Breast epithelium (tissue), 4 donors: ENCODE measurements at regions not wholly inside any gene's neighbourhood (a gene's known extent, or its start where the extent isn't known, plus 50 kb on each side); places are given as distances from the start of the nearest gene placed in this dataset.

Experiments
- DNase-seq, 2 donors: peaks; one replicate each; pipeline ENCODE4 v3.0.0-alpha.2; 2019; ENCODE audit warnings: low spot score in 2 of 2
- H3K27ac ChIP-seq, 2 donors: fragments of 200-600 bp; sonication (generic) in 1 of 2; one replicate each; pipeline ENCODE4 v1.5.1; 2016 to 2019; ENCODE audit warnings: mild to moderate bottlenecking in 1 of 2
- H3K27me3 ChIP-seq, 2 donors: fragments of 200-600 bp; sonication (generic) in 1 of 2; one replicate each; pipeline versions ENCODE4 v1.5.1 to v1.6.0; 2017 to 2019; ENCODE audit warnings: control low read depth in 1 of 2, mild to moderate bottlenecking in 1 of 2
- H3K36me3 ChIP-seq: fragments of 200-600 bp; one replicate; pipeline ENCODE4 v1.5.1; 2019
- H3K4me1 ChIP-seq, 2 donors: fragments of 200-600 bp; sonication (generic); one replicate each; pipeline ENCODE4 v1.5.1; 2016 to 2019; ENCODE audit warnings: control low read depth in 1 of 2
- H3K4me3 ChIP-seq, 3 donors: fragments of 200-600 bp; sonication (generic); 1 replicate in 2 of 3; 2 replicates in 1 of 3; pipeline ENCODE4 v1.5.1; 2016 to 2019; ENCODE audit warnings: mild to moderate bottlenecking in 3 of 3, moderate library complexity in 2 of 3
- H3K9me3 ChIP-seq, 2 donors: fragments of 200-600 bp; sonication (generic) in 1 of 2; one replicate each; pipeline ENCODE4 v1.5.1; 2016 to 2019; ENCODE audit warnings: control low read depth in 1 of 2
- CTCF ChIP-seq, 3 donors: fragments of 450-650 bp; IDR thresholded peaks; one replicate each; pipeline ENCODE4 v1.5.1; 2016 to 2017; ENCODE audit warnings: antibody characterized with exemption in 3 of 3, mild to moderate bottlenecking in 3 of 3, moderate library complexity in 3 of 3
- POLR2A ChIP-seq: fragments of 450-650 bp; IDR thresholded peaks from one replicate; pipeline ENCODE4 v1.6.1; 2016; ENCODE audit warnings: antibody characterized with exemption, mild to moderate bottlenecking, moderate library complexity
- POLR2AphosphoS5 ChIP-seq, 3 donors: sonication (generic); formaldehyde crosslinking; IDR thresholded peaks; one replicate each; pipeline ENCODE4 v1.6.1; 2017; ENCODE audit warnings: antibody characterized with exemption in 3 of 3
- intact Hi-C: fragments of 100-400 bp; cut with DNase I; formaldehyde crosslinking; loops from one replicate; pipeline ENCODE4 v1.15.1; 2023; ENCODE audit warnings: low total_unique reads

GRCh38 chr7:125675640-125676039 lies 746.0 kb upstream of the POT1 start:
- DNase-seq: no peak
- no peaks in the 10 kb centered on the region for H3K36me3 ChIP-seq
- no peak for TF ChIP-seq POLR2A
- TF ChIP-seq CTCF (IDR thresholded peaks at IDR 0.05): no peak
- TF ChIP-seq POLR2AphosphoS5 (IDR thresholded peaks at IDR 0.05): no peak
- no peaks in the 10 kb centered on the region for H3K9me3 ChIP-seq
- H3K27ac ChIP-seq: no peak overlapping the region
- H3K4me3 ChIP-seq: no peak overlapping the region
- H3K27me3 ChIP-seq: no peaks in the 10 kb centered on the region
- H3K4me1 ChIP-seq: no peaks in the 10 kb centered on the region
- intact Hi-C loops: no loop called here

DNA sequence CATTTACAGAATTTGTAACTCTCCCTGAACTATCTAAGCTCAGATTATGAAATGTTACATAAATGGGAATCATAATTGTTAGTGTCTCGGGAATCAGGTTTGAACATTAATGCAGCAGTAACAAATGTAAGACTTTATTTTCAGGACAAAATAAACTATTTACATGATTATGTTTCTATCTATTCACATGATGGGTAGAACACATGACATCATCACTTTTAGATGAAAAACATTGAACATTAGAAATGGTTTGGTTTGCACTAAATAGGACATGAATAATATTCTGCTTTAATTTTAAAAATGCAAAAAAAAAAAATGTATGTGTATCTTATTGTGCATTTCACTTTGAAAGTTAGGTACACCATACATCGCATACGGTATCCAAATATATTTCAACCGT lies 745.5 kb upstream of the POT1 start:
- intact Hi-C loops: no loop called here
- Histone ChIP-seq H3K9me3 (no peaks in the 10 kb centered on the region), H3K4me3 (no peak overlapping the region), H3K27ac (no peak overlapping the region), H3K4me1 (no peaks in the 10 kb centered on the region), H3K36me3 (no peaks in the 10 kb centered on the region), H3K27me3 (no peaks in the 10 kb centered on the region)
- DNase-seq: no peak
- TF ChIP-seq CTCF (IDR thresholded peaks at IDR 0.05): no peak
- TF ChIP-seq POLR2AphosphoS5 (IDR thresholded peaks at IDR 0.05): no peak
- TF ChIP-seq POLR2A: no peak

- no peak overlapping the region for H3K27ac ChIP-seq
- no peaks in the 10 kb centered on the region for H3K36me3 ChIP-seq
- H3K4me3 ChIP-seq: no peak overlapping the region
- H3K27me3 ChIP-seq: no peaks in the 10 kb centered on the region
- intact Hi-C loops: no loop called here
- no peaks in the 10 kb centered on the region for H3K4me1 ChIP-seq
- H3K9me3 ChIP-seq: no peaks in the 10 kb centered on the region
- DNase-seq: no peak
- peak in 1 of 3 donors; percentile 26 for TF ChIP-seq CTCF (IDR thresholded peaks at IDR 0.05)
- TF ChIP-seq POLR2AphosphoS5 (IDR thresholded peaks at IDR 0.05): no peak
These were observed 741.4 kb upstream of the POT1 start for GRCh38 chr7:125670926-125671572.

DNA sequence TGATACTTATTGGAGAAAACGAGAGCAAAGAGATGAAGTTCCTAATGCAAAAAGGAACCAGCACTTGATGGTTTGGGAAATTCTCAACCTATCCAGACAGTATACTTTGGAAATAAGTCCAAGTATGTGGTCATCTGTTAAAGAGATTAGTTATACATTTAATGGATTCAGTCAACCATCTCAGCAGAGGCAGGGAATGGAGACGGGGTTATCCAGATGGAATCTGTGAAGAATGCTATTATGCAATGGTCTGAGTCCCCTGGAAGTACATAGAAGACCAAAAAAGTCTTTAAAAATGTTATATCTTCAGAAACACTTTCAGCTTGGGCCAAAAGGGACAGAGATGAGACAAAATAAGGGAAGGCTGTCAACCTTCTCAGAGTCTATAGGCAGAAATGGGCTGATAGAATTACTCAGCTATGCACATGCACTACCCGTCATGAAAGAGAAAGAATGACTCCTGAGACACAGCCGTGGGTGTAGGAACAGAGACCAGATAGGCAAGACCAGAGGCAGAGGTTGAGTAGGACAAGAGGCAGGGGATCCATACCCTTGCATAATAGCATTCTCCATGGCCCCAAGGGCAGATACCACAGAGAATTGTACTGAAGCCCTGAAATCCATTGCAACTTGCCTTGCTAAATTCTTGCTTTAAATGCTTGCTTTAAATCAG lies 738.8 kb upstream of the POT1 start:
- no peak for DNase-seq
- no peak overlapping the region for H3K4me3 ChIP-seq
- no peaks in the 10 kb centered on the region for H3K9me3 ChIP-seq
- no peaks in the 10 kb centered on the region for H3K4me1 ChIP-seq
- H3K36me3 ChIP-seq: no peaks in the 10 kb centered on the region
- TF ChIP-seq CTCF (IDR thresholded peaks at IDR 0.05) (no peak), POLR2A (no peak), POLR2AphosphoS5 (IDR thresholded peaks at IDR 0.05) (no peak)
- no peak overlapping the region for H3K27ac ChIP-seq
- intact Hi-C loops: no loop called here
- no peaks in the 10 kb centered on the region for H3K27me3 ChIP-seq

DNA sequence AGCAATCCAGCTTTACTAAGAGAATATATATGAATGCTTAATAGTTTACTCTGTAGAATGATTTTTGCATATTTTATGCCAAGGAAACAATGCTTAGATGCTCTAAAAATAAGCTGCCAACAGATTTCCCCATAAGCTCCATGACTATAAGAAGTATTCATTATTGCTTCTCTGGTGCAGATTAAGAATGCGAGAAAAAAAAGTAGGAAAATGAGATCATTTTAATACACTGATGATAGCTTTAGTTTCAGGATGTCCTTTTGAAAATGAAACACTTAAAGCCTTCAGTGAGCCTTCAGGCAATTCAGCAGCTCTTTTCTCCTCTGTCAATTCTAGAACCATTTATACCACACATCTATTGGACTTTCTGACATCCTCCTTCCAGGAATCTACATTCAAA lies 735.0 kb upstream of the POT1 start:
- DNase-seq: no peak
- H3K27me3 ChIP-seq: no peaks in the 10 kb centered on the region
- no peak for TF ChIP-seq POLR2AphosphoS5 (IDR thresholded peaks at IDR 0.05)
- TF ChIP-seq CTCF (IDR thresholded peaks at IDR 0.05): no peak
- TF ChIP-seq POLR2A: no peak
- no peak overlapping the region for H3K27ac ChIP-seq
- no peaks in the 10 kb centered on the region for H3K36me3 ChIP-seq
- no peaks in the 10 kb centered on the region for H3K4me1 ChIP-seq
- intact Hi-C loops: no loop called here
- H3K9me3 ChIP-seq: no peaks in the 10 kb centered on the region
- H3K4me3 ChIP-seq: no peak overlapping the region
